ENCODE measurements at regions not wholly inside any gene's neighbourhood (a gene's known extent, or its start where the extent isn't known, plus 50 kb on each side); places are given as distances from the start of the nearest gene placed in this dataset.
A peak's percentile ranks its signal among the peaks of the same experiment; 100 is the strongest.

- no peaks in the 10 kb centered on the region for H3K36me3 Mint-ChIP-seq (ENCODE audit: unreplicated experiment)
- no peak for DNase-seq (ENCODE audit: extremely low spot score, unreplicated experiment)
- peaks cover 9% of the 10 kb centered on the region for H3K4me1 Mint-ChIP-seq (ENCODE audit: unreplicated experiment)
- no peak for TF ChIP-seq CTCF (IDR thresholded peaks at IDR 0.05)
- H3K27me3 Mint-ChIP-seq (ENCODE audit: unreplicated experiment), result no peaks in the 10 kb centered on the region
- H3K9me3 Mint-ChIP-seq (ENCODE audit: unreplicated experiment), result no peaks in the 10 kb centered on the region
- peak overlapping the region; percentile 66 for H3K27ac Mint-ChIP-seq (ENCODE audit: unreplicated experiment)
- H3K4me3 Mint-ChIP-seq (ENCODE audit: unreplicated experiment), result no peak overlapping the region
These were observed 1027.2 kb upstream of the GJE1 start for GRCh38 chr6:141105481-141105880.

GRCh38 chr6:141103246-141103645 is 1029.5 kb upstream of the GJE1 start:
- Mint-ChIP-seq H3K4me3 (ENCODE audit: unreplicated experiment) (no peak overlapping the region), H3K4me1 (ENCODE audit: unreplicated experiment) (peaks cover 9% of the 10 kb centered on the region), H3K27me3 (ENCODE audit: unreplicated experiment) (no peaks in the 10 kb centered on the region), H3K9me3 (ENCODE audit: unreplicated experiment) (no peaks in the 10 kb centered on the region), H3K27ac (ENCODE audit: unreplicated experiment) (no peak overlapping the region), H3K36me3 (ENCODE audit: unreplicated experiment) (no peaks in the 10 kb centered on the region)
- TF ChIP-seq CTCF (IDR thresholded peaks at IDR 0.05), result no peak
- no peak for DNase-seq (ENCODE audit: extremely low spot score, unreplicated experiment)

GRCh38 chr6:141097471-141097870 is 1035.3 kb upstream of the GJE1 start:
- no peak overlapping the region for H3K4me3 Mint-ChIP-seq (ENCODE audit: unreplicated experiment)
- no peak overlapping the region for H3K27ac Mint-ChIP-seq (ENCODE audit: unreplicated experiment)
- H3K36me3 Mint-ChIP-seq (ENCODE audit: unreplicated experiment), result no peaks in the 10 kb centered on the region
- no peak for TF ChIP-seq CTCF (IDR thresholded peaks at IDR 0.05)
- no peak for DNase-seq (ENCODE audit: extremely low spot score, unreplicated experiment)
- H3K27me3 Mint-ChIP-seq (ENCODE audit: unreplicated experiment), result no peaks in the 10 kb centered on the region
- H3K9me3 Mint-ChIP-seq (ENCODE audit: unreplicated experiment), result peaks cover 11% of the 10 kb centered on the region
- H3K4me1 Mint-ChIP-seq (ENCODE audit: unreplicated experiment), result no peaks in the 10 kb centered on the region

DNA sequence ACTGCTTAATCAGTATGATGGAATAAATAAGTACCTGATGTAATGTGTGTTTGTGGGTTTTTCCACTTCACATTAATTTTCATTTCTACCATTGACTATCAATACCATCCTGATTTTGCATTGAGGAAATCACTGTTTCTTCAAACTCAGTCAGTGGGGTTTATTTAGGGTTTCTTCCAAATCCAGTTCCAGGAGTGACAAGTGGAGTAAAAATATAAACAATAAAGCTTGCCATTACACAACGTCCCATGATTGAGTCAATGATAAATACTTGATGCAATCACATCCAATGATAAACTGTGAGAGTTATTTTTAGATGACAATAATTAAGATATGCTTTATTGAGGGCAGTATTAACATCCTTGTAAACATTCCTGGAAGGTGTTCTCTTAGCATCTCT is 1037.4 kb upstream of the GJE1 start:
- H3K4me3 Mint-ChIP-seq (ENCODE audit: unreplicated experiment), result no peak overlapping the region
- no peak for DNase-seq (ENCODE audit: extremely low spot score, unreplicated experiment)
- peaks cover 11% of the 10 kb centered on the region for H3K9me3 Mint-ChIP-seq (ENCODE audit: unreplicated experiment)
- H3K4me1 Mint-ChIP-seq (ENCODE audit: unreplicated experiment), result no peaks in the 10 kb centered on the region
- no peak for TF ChIP-seq CTCF (IDR thresholded peaks at IDR 0.05)
- no peak overlapping the region for H3K27ac Mint-ChIP-seq (ENCODE audit: unreplicated experiment)
- no peaks in the 10 kb centered on the region for H3K27me3 Mint-ChIP-seq (ENCODE audit: unreplicated experiment)
- H3K36me3 Mint-ChIP-seq (ENCODE audit: unreplicated experiment), result no peaks in the 10 kb centered on the region

- no peak overlapping the region for H3K27ac Mint-ChIP-seq (ENCODE audit: unreplicated experiment)
- H3K9me3 Mint-ChIP-seq (ENCODE audit: unreplicated experiment), result peaks cover 5% of the 10 kb centered on the region
- H3K36me3 Mint-ChIP-seq (ENCODE audit: unreplicated experiment), result no peaks in the 10 kb centered on the region
- H3K27me3 Mint-ChIP-seq (ENCODE audit: unreplicated experiment), result no peaks in the 10 kb centered on the region
- no peak overlapping the region for H3K4me3 Mint-ChIP-seq (ENCODE audit: unreplicated experiment)
- DNase-seq (ENCODE audit: extremely low spot score, unreplicated experiment), result no peak
- no peaks in the 10 kb centered on the region for H3K4me1 Mint-ChIP-seq (ENCODE audit: unreplicated experiment)
- no peak for TF ChIP-seq CTCF (IDR thresholded peaks at IDR 0.05)
These were observed 1044.6 kb upstream of the GJE1 start for GRCh38 chr6:141088171-141088570.

All from osteocyte (in vitro differentiated cells).